ENCODE measurements at regions not wholly inside any gene's neighbourhood (a gene's known extent, or its start where the extent isn't known, plus 50 kb on each side); places are given as distances from the start of the nearest gene placed in this dataset.

DNA sequence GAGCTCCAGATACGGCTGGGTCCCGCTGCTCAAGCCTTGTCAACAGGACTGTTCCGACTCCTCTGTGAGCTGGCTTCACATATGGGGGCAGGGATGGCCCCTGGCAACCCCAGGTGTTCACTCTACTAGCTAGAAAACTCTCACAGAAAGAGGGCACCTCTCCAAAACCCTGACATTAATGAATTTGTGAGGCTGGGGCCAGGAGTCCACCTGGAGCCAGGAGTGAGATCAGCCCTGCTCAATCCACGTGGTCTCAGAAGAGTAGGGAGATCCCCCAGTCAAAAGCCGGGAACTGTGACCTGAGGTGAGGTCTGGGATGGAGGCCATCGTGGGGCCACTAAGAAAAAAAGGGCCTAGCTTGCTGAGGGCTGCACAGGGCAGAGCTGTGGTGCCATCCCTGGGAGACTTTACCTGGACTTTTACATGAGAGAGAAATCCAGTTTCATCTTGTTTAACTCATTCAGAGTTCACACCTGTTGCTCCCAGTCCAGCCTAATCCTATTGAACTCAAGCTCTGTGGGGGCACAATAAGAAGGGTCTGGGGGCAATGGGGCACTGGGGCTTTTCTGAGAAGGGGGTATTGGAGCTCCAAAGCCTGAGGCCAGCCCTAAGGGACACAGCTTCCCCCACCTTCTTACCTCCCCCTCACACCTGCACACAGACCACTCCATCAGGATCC, 144.3 kb upstream of the MLN start:
- no peak overlapping the region for H3K4me3 ChIP-seq (ENCODE audit: control insufficient read depth, low read depth, low read length)
- TF ChIP-seq, protein P1, sequence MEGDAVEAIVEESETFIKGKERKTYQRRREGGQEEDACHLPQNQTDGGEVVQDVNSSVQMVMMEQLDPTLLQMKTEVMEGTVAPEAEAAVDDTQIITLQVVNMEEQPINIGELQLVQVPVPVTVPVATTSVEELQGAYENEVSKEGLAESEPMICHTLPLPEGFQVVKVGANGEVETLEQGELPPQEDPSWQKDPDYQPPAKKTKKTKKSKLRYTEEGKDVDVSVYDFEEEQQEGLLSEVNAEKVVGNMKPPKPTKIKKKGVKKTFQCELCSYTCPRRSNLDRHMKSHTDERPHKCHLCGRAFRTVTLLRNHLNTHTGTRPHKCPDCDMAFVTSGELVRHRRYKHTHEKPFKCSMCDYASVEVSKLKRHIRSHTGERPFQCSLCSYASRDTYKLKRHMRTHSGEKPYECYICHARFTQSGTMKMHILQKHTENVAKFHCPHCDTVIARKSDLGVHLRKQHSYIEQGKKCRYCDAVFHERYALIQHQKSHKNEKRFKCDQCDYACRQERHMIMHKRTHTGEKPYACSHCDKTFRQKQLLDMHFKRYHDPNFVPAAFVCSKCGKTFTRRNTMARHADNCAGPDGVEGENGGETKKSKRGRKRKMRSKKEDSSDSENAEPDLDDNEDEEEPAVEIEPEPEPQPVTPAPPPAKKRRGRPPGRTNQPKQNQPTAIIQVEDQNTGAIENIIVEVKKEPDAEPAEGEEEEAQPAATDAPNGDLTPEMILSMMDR (IDR thresholded peaks at IDR 0.05; ENCODE audit: control insufficient read depth, insufficient read depth, low read depth, low read length, missing control alignments): no peak
- no peak for DNase-seq (ENCODE audit: low read depth)

- TF ChIP-seq, protein P1 (IDR thresholded peaks at IDR 0.05; ENCODE audit: control insufficient read depth, insufficient read depth, low read depth, low read length, missing control alignments): no peak
- no peak for DNase-seq (ENCODE audit: low read depth)
- H3K4me3 ChIP-seq (ENCODE audit: control insufficient read depth, low read depth, low read length): no peak overlapping the region
These were observed 143.2 kb upstream of the MLN start for GRCh38 chr6:33947047-33947446.

DNA sequence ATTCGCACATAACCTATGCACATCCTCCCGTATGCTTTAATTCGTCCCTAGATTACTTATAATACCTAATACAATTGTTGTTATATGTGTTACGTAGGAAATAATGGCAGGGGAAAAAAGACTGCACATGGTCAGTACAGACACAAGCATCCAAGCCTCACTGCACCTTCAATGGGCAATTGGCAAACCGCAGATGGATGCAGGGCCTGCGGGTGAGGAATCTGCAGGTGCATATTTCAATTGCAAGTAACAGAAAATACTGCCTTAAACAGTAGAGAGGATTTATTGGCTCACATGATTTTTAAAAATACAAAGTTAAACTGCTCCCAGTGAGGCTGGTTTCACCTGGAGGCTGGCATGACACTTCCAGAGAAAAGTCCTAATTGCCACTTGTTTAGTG, 142.1 kb upstream of the MLN start:
- TF ChIP-seq, protein P1 (IDR thresholded peaks at IDR 0.05; ENCODE audit: control insufficient read depth, insufficient read depth, low read depth, low read length, missing control alignments): no peak
- no peak for DNase-seq (ENCODE audit: low read depth)
- H3K4me3 ChIP-seq (ENCODE audit: control insufficient read depth, low read depth, low read length): no peak overlapping the region

DNA sequence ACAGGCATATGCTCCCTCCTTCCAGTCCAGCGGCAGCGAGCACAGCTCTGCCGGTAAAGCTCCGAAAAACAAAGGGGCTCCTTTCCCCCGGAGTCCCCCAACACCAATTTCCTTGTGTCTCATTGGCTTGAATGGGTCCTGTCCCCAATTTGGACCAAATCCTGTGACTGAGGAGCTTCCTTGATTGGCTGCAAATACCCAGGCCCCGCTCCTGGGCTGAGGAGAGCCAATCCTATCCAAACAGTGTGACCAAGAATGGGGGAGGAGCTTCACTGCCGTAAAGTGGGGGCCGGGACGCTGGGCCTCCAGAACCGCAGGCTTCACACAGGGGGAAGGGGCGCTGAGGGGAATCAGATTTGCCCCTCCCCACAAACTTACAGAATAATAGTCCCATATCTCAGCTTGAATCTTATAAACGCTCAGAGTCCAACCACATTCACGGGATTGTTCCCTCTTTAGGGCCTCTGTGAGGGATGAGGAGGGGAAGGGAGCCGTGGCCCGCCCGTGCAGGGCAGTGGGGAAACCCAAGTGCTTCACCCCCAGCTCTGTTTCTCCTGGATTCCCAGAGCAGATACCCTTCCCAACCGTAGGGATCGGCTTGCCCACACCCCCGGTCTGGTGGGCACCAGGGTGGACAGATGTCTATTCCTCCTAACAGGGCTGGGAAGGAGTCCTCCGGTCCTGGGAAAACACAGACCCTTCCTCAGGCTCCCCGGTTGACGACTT, 141.0 kb upstream of the MLN start:
- TF ChIP-seq, protein P1 (IDR thresholded peaks at IDR 0.05; ENCODE audit: control insufficient read depth, insufficient read depth, low read depth, low read length, missing control alignments): no peak
- DNase-seq (ENCODE audit: low read depth): no peak
- no peak overlapping the region for H3K4me3 ChIP-seq (ENCODE audit: control insufficient read depth, low read depth, low read length)

GRCh38 chr6:33936886-33937285, 133.1 kb upstream of the MLN start:
- TF ChIP-seq, protein P1 (IDR thresholded peaks at IDR 0.05; ENCODE audit: control insufficient read depth, insufficient read depth, low read depth, low read length, missing control alignments): no peak
- no peak overlapping the region for H3K4me3 ChIP-seq (ENCODE audit: control insufficient read depth, low read depth, low read length)
- no peak for DNase-seq (ENCODE audit: low read depth)

DNA sequence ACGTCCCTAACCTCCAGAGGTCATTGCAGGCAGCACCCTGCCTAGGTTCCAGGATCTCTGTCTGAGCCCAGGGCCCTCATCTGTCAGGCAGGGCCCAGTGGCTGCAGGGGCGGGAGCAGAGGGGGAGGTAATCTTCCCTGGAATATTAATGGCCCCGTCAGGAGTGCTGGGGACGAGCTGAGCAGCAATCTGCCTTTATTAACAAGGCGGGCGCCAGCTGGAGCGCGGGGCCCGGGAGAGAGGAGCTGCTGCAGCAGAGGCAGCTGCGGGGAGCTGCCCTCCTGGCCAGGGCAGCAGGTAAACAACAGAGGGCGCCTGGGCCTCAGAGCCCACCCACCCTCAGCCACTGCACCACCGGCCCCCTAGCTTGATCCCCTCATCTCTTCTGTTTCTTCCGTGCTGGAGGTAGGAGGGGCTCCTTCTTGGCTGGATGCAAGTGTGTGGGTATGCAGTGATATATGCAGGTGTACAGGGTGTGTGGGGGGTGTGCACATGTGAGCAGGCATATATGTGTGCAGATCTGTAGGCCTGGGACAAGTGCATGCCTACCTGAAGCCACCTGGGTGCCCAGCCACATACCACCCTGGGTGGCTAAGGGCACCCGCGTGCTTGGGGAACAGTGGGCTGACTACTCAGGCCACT, 131.8 kb upstream of the MLN start:
- TF ChIP-seq, protein P1 (IDR thresholded peaks at IDR 0.05; ENCODE audit: control insufficient read depth, insufficient read depth, low read depth, low read length, missing control alignments): no peak
- no peak for DNase-seq (ENCODE audit: low read depth)
- H3K4me3 ChIP-seq (ENCODE audit: control insufficient read depth, low read depth, low read length): no peak overlapping the region

Measured in AG09309 (cell line).